Liver (tissue), 3 donors: ENCODE measurements at regions not wholly inside any gene's neighbourhood (a gene's known extent, or its start where the extent isn't known, plus 50 kb on each side); places are given as distances from the start of the nearest gene placed in this dataset.

Experiments
- EGR1 ChIP-seq, 2 donors: IDR thresholded peaks; 2 replicates each; pipeline ENCODE4 v1.6.1; 2016 to 2018; ENCODE audit warnings: antibody characterized with exemption in 2 of 2, low read depth in 2 of 2
- GABPA ChIP-seq, 2 donors: IDR thresholded peaks in 1 of 2; conservative IDR thresholded peaks in 1 of 2; 2 replicates each; pipeline ENCODE4 v1.6.1; 2016; ENCODE audit warnings: antibody characterized with exemption in 2 of 2, mild to moderate bottlenecking in 1 of 2, moderate library complexity in 1 of 2
- JUND ChIP-seq, 2 donors: IDR thresholded peaks; 2 replicates each; pipeline ENCODE4 v1.6.1; 2016; ENCODE audit warnings: antibody characterized with exemption in 2 of 2
- NR2F2 ChIP-seq: IDR thresholded peaks from 2 replicates; pipeline ENCODE4 v1.6.1; 2016; ENCODE audit warnings: antibody characterized with exemption
- RAD21 ChIP-seq, 2 donors: IDR thresholded peaks; 2 replicates each; pipeline ENCODE4 v1.6.1; 2016; ENCODE audit warnings: antibody characterized with exemption in 2 of 2, mild to moderate bottlenecking in 2 of 2
- RXRA ChIP-seq, 2 donors: IDR thresholded peaks; 2 replicates each; pipeline ENCODE4 v1.6.1; 2017 to 2018; ENCODE audit warnings: antibody characterized with exemption in 2 of 2, mild to moderate bottlenecking in 1 of 2
- SP1 ChIP-seq: IDR thresholded peaks from 2 replicates; pipeline ENCODE4 v1.6.1; 2018; ENCODE audit warnings: antibody characterized with exemption, mild to moderate bottlenecking
- TAF1 ChIP-seq: conservative IDR thresholded peaks from 2 replicates; pipeline ENCODE4 v1.6.1; 2016; ENCODE audit warnings: antibody characterized with exemption, mild to moderate bottlenecking
- YY1 ChIP-seq: IDR thresholded peaks from 2 replicates; pipeline ENCODE4 v1.6.1; 2016; ENCODE audit warnings: antibody characterized with exemption, mild to moderate bottlenecking
- TF ChIP-seq, protein P1 (sequence below): fragments of 150-350 bp; IDR thresholded peaks from 2 replicates; pipeline ENCODE4 v1.5.1; 2017; ENCODE audit warnings: improper control_type of control experiment, low read depth, low read length; ENCODE audit not compliant: missing input control
- TF ChIP-seq, protein P2 (sequence below): IDR thresholded peaks from 2 replicates; pipeline ENCODE4 v1.6.1; 2016; ENCODE audit warnings: antibody characterized with exemption, mild to moderate bottlenecking
- TF ChIP-seq, protein P3 (sequence below): IDR thresholded peaks from 2 replicates; pipeline ENCODE4 v1.6.1; 2016; ENCODE audit warnings: antibody characterized with exemption
- TF ChIP-seq, protein P4 (sequence below): IDR thresholded peaks from 2 replicates; pipeline ENCODE4 v1.6.1; 2016; ENCODE audit warnings: antibody characterized with exemption
- donor health status: healthy.
- donor health status: healthy.

DNA sequence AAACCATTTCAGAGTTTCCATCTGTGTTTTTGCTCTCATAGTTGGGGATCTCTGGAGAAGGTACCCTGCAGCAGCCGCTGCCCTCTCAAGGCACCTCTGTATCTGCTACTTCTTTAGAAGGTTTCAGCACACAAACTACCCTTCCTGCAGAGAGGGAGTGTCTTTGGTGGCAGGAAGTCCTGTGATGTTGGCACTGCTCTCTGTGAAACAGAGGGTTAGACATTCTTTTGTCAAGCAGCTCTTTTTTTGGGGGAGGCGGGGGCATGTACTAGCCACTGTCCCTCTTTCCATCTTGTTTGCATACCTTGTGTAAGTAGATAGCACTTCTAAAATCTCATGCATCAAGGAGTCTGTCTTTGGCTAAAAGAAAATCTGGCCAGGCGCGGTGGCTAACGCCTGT, 352.6 kb downstream of the BMP4 start:
- TF ChIP-seq, protein P1, sequence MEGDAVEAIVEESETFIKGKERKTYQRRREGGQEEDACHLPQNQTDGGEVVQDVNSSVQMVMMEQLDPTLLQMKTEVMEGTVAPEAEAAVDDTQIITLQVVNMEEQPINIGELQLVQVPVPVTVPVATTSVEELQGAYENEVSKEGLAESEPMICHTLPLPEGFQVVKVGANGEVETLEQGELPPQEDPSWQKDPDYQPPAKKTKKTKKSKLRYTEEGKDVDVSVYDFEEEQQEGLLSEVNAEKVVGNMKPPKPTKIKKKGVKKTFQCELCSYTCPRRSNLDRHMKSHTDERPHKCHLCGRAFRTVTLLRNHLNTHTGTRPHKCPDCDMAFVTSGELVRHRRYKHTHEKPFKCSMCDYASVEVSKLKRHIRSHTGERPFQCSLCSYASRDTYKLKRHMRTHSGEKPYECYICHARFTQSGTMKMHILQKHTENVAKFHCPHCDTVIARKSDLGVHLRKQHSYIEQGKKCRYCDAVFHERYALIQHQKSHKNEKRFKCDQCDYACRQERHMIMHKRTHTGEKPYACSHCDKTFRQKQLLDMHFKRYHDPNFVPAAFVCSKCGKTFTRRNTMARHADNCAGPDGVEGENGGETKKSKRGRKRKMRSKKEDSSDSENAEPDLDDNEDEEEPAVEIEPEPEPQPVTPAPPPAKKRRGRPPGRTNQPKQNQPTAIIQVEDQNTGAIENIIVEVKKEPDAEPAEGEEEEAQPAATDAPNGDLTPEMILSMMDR = no peak
- TF ChIP-seq YY1 (no peak), RXRA (IDR thresholded peaks at IDR 0.05) (no peak), NR2F2 (no peak), EGR1 (IDR thresholded peaks at IDR 0.05; ENCODE audit: low read depth in 2 of 2) (no peak), RAD21 (IDR thresholded peaks at IDR 0.05) (no peak), TAF1 (no peak), SP1 (no peak), GABPA (IDR thresholded peaks at IDR 0.05 in 1 of 2, conservative IDR thresholded peaks at IDR 0.05 in 1 of 2) (no peak), JUND (IDR thresholded peaks at IDR 0.05) (no peak)
- TF ChIP-seq, protein P2, sequence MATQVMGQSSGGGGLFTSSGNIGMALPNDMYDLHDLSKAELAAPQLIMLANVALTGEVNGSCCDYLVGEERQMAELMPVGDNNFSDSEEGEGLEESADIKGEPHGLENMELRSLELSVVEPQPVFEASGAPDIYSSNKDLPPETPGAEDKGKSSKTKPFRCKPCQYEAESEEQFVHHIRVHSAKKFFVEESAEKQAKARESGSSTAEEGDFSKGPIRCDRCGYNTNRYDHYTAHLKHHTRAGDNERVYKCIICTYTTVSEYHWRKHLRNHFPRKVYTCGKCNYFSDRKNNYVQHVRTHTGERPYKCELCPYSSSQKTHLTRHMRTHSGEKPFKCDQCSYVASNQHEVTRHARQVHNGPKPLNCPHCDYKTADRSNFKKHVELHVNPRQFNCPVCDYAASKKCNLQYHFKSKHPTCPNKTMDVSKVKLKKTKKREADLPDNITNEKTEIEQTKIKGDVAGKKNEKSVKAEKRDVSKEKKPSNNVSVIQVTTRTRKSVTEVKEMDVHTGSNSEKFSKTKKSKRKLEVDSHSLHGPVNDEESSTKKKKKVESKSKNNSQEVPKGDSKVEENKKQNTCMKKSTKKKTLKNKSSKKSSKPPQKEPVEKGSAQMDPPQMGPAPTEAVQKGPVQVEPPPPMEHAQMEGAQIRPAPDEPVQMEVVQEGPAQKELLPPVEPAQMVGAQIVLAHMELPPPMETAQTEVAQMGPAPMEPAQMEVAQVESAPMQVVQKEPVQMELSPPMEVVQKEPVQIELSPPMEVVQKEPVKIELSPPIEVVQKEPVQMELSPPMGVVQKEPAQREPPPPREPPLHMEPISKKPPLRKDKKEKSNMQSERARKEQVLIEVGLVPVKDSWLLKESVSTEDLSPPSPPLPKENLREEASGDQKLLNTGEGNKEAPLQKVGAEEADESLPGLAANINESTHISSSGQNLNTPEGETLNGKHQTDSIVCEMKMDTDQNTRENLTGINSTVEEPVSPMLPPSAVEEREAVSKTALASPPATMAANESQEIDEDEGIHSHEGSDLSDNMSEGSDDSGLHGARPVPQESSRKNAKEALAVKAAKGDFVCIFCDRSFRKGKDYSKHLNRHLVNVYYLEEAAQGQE = no peak
- TF ChIP-seq, protein P3, sequence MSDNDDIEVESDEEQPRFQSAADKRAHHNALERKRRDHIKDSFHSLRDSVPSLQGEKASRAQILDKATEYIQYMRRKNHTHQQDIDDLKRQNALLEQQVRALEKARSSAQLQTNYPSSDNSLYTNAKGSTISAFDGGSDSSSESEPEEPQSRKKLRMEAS = no peak
- TF ChIP-seq, protein P4, sequence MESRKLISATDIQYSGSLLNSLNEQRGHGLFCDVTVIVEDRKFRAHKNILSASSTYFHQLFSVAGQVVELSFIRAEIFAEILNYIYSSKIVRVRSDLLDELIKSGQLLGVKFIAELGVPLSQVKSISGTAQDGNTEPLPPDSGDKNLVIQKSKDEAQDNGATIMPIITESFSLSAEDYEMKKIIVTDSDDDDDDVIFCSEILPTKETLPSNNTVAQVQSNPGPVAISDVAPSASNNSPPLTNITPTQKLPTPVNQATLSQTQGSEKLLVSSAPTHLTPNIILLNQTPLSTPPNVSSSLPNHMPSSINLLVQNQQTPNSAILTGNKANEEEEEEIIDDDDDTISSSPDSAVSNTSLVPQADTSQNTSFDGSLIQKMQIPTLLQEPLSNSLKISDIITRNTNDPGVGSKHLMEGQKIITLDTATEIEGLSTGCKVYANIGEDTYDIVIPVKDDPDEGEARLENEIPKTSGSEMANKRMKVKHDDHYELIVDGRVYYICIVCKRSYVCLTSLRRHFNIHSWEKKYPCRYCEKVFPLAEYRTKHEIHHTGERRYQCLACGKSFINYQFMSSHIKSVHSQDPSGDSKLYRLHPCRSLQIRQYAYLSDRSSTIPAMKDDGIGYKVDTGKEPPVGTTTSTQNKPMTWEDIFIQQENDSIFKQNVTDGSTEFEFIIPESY = no peak
